K562 (cell line): ENCODE measurements at regions not wholly inside any gene's neighbourhood (a gene's known extent, or its start where the extent isn't known, plus 50 kb on each side); places are given as distances from the start of the nearest gene placed in this dataset.

Source experiments
- BRF1 ChIP-seq: IDR thresholded peaks from 3 replicates; pipeline ENCODE4 v1.6.1; 2011; ENCODE audit warnings: borderline replicate concordance, mild to moderate bottlenecking; ENCODE audit not compliant: insufficient read length; ENCODE audit errors: extremely low read depth
- GABPA ChIP-seq: fragments of 200-800 bp; sonication (Bioruptor generic); conservative IDR thresholded peaks from 2 replicates; pipeline ENCODE4 v1.6.1; 2016; ENCODE audit warnings: low read depth, missing genetic modification characterization, missing compliant biosample characterization
- HMGXB4 ChIP-seq: sonication (generic); formaldehyde crosslinking; IDR thresholded peaks from 2 replicates; pipeline ENCODE4 v1.8.1; 2023; ENCODE audit warnings: mild to moderate bottlenecking, missing genetic modification reagents
- MYC ChIP-seq, 2 experiments: fragments of 250-450 bp in 1 of 2; sonication (Bioruptor Pico) in 1 of 2; IDR thresholded peaks; 2 replicates each; pipeline versions ENCODE4 v1.5.1 to v1.6.1; 2012 to 2021; ENCODE audit warnings: low read depth in 2 of 2, borderline replicate concordance in 1 of 2, improper control_type of control experiment in 1 of 2, low read length in 1 of 2, mild to moderate bottlenecking in 1 of 2, moderate library complexity in 1 of 2
- SAFB2 ChIP-seq: fragments of 200-400 bp; formaldehyde crosslinking; IDR thresholded peaks from 2 replicates; pipeline ENCODE4 v1.6.1; 2018; ENCODE audit warnings: borderline replicate concordance, low read length, low read depth, moderate library complexity; ENCODE audit not compliant: severe bottlenecking
- U2AF1 ChIP-seq: fragments of 200-400 bp; formaldehyde crosslinking; optimal IDR thresholded peaks from 2 replicates; pipeline ENCODE3; 2017; ENCODE audit warnings: mild to moderate bottlenecking, low read depth, low read length, moderate library complexity
- YY1 ChIP-seq, 3 experiments: IDR thresholded peaks; 2 replicates each; pipeline ENCODE4 v1.6.1; 2011; ENCODE audit warnings: low read length in 2 of 3, mild to moderate bottlenecking in 2 of 3, moderate library complexity in 2 of 3, borderline replicate concordance in 1 of 3, control low read depth in 1 of 3, low read depth in 1 of 3; ENCODE audit not compliant: insufficient read depth in 3 of 3, insufficient replicate concordance in 2 of 3, control insufficient read depth in 1 of 3, insufficient read length in 1 of 3; ENCODE audit errors: extremely low read depth in 1 of 3
- ZBTB5 ChIP-seq: fragments of 450-650 bp; IDR thresholded peaks from 2 replicates; pipeline ENCODE4 v1.6.1; 2017; ENCODE audit warnings: antibody characterized with exemption
- ZNF512 ChIP-seq: IDR thresholded peaks from 2 replicates; pipeline ENCODE4 v1.6.1; 2016; ENCODE audit warnings: missing genetic modification characterization, missing compliant biosample characterization

GRCh38 chr2:30371772-30372373, 75.2 kb upstream of the LCLAT1 start:
- TF ChIP-seq GABPA (tag) (no peak), HMGXB4 (no peak), YY1 (IDR thresholded peaks at IDR 0.05; ENCODE audit: borderline replicate concordance in 1 of 3, control insufficient read depth in 1 of 3, extremely low read depth in 1 of 3, insufficient read depth in 3 of 3, insufficient read length in 1 of 3, insufficient replicate concordance in 2 of 3, low read depth in 1 of 3, low read length in 2 of 3) (no peak), BRF1 (no peak), MYC (IDR thresholded peaks at IDR 0.05; ENCODE audit: low read depth, low read length) (no peak), MYC (CRISPR knock-in tag; IDR thresholded peaks at IDR 0.05; ENCODE audit: borderline replicate concordance, low read depth) (no peak), SAFB2 (no peak), ZNF512 (tag) (no peak), U2AF1 (no peak), ZBTB5 (no peak)
